ENCODE measurements at regions not wholly inside any gene's neighbourhood (a gene's known extent, or its start where the extent isn't known, plus 50 kb on each side); places are given as distances from the start of the nearest gene placed in this dataset.
"Not testable (repeated sequence)": the region's sequence is repeated elsewhere in the genome, so short reads cannot be mapped to it uniquely, and the experiment has no call there.

DNA sequence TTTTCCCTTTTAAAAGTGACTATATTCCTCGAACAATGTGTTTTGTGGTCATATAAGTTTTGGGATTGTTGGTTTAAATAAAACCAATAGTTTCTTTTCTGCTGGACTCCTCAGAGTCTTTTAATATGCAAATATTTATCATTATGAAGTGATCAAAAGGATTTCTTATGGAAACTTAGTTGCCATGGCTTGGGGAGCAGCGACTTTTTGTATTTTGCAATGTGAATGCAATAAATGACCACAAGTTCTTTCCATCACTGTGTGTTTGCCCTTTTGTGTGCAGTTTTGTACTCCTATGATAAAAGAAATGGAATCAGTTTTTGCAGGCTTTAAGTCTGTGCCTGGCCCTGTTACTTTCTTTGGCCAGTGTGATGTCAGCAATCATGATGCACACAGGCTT lies 68.5 kb upstream of the NUDT6 start:
- no peak overlapping the region for H3K4me3 Mint-ChIP-seq
- Histone ChIP-seq H3K27me3 (ENCODE audit: control insufficient read depth in 2 of 2, insufficient read depth in 2 of 2, low read length in 2 of 2) (no peaks in the 10 kb centered on the region), H3K27ac (ENCODE audit: low read depth, low read length) (no peak overlapping the region), H3K4me3 (ENCODE audit: low read length) (no peak overlapping the region), H3K4me1 (ENCODE audit: control insufficient read depth in 2 of 2, insufficient read depth in 2 of 2, low read length in 2 of 2) (no peaks in the 10 kb centered on the region), H3K9me3 (ENCODE audit: control insufficient read depth in 2 of 3, low read length in 3 of 3) (peaks cover 0 to 19% (median 0%) of the 10 kb centered on the region in 3 experiments), H3K36me3 (ENCODE audit: control insufficient read depth in 2 of 3, insufficient read depth in 3 of 3, low read length in 3 of 3) (peaks cover 0 to 13% (median 0%) of the 10 kb centered on the region in 3 experiments)
- H3K27me3 Mint-ChIP-seq = no peaks in the 10 kb centered on the region
- POLR2A ChIA-PET = no interaction called here
- CTCF ChIA-PET = no interaction called here
- H3K27ac Mint-ChIP-seq = no peak overlapping the region
- no peak for DNase-seq
- peaks cover 0 to 2% (median 0%) of the 10 kb centered on the region in 7 donors for H3K4me1 Mint-ChIP-seq
- intact Hi-C loops (cut with micrococcal nuclease) = no loop called here
- no peak for ATAC-seq
- peaks cover 34 to 76% (median 59%) of the 10 kb centered on the region in 5 donors for H3K36me3 Mint-ChIP-seq
- H3K9me3 Mint-ChIP-seq = peaks cover 12 to 44% (median 25%) of the 10 kb centered on the region in 11 donors

DNA sequence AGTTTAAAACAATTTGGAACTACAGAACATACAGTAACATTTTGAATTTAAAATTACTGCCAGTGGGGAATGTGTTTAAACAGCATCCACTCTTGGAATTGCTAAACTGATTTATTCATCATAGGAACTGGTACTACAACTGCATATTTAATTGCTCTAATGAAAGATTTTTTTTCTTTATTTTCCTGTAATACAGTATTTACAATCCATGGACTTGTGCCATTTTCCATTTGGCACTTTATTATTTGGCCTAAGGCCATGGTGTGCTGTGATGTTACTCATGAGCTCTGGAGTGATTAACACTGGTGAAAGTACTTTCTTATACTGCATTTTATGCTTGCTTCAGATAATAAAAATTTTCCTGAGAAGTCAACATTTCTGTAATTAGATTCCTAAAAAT lies 69.7 kb upstream of the NUDT6 start:
- Mint-ChIP-seq H3K27ac (no peak overlapping the region), H3K36me3 (peaks cover 32 to 73% (median 57%) of the 10 kb centered on the region in 5 donors), H3K27me3 (no peaks in the 10 kb centered on the region), H3K4me1 (peaks cover 0 to 8% (median 0%) of the 10 kb centered on the region in 7 donors), H3K9me3 (peaks cover 10 to 37% (median 21%) of the 10 kb centered on the region in 11 donors), H3K4me3 (no peak overlapping the region)
- Histone ChIP-seq H3K27ac (ENCODE audit: low read depth, low read length) (no peak overlapping the region), H3K36me3 (ENCODE audit: control insufficient read depth in 2 of 3, insufficient read depth in 3 of 3, low read length in 3 of 3) (peaks cover 0 to 13% (median 0%) of the 10 kb centered on the region in 3 experiments), H3K9me3 (ENCODE audit: control insufficient read depth in 2 of 3, low read length in 3 of 3) (peaks cover 0 to 19% (median 0%) of the 10 kb centered on the region in 3 experiments), H3K27me3 (ENCODE audit: control insufficient read depth in 2 of 2, insufficient read depth in 2 of 2, low read length in 2 of 2) (no peaks in the 10 kb centered on the region), H3K4me1 (ENCODE audit: control insufficient read depth in 2 of 2, insufficient read depth in 2 of 2, low read length in 2 of 2) (no peaks in the 10 kb centered on the region), H3K4me3 (ENCODE audit: low read length) (no peak overlapping the region)
- ChIA-PET CTCF (no interaction called here), POLR2A (no interaction called here)
- DNase-seq = no peak
- ATAC-seq = no peak
- intact Hi-C loops (cut with micrococcal nuclease) = no loop called here

DNA sequence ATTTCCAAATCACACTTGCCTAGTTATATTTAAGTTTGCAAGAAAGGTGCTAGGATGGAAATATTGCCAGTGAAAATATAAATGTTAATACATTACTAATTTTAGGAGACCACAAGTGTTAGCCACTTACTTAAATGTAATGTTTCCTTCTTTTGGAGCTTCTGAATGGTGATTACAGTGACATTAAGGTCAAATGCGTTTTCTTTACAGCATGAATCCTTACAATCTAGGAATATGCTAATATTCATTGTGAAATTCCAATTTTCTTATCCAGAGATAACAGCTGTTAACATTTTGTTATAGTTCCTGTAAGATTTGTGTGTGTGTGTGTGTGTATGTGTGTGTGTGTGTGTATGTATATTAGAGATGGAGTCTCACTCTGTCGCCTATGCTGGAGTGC lies 70.2 kb upstream of the NUDT6 start:
- peaks cover 0 to 9% (median 0%) of the 10 kb centered on the region in 3 experiments for H3K36me3 ChIP-seq (ENCODE audit: control insufficient read depth in 2 of 3, insufficient read depth in 3 of 3, low read length in 3 of 3)
- H3K27me3 Mint-ChIP-seq = no peaks in the 10 kb centered on the region
- CTCF ChIA-PET = no interaction called here
- peaks cover 6 to 37% (median 16%) of the 10 kb centered on the region in 11 donors for H3K9me3 Mint-ChIP-seq
- H3K4me1 Mint-ChIP-seq = peaks cover 0 to 8% (median 0%) of the 10 kb centered on the region in 7 donors
- peaks cover 0 to 14% (median 0%) of the 10 kb centered on the region in 3 experiments for H3K9me3 ChIP-seq (ENCODE audit: control insufficient read depth in 2 of 3, low read length in 3 of 3)
- ATAC-seq = no peak
- no peak overlapping the region for H3K27ac ChIP-seq (ENCODE audit: low read depth, low read length)
- peaks cover 30 to 73% (median 57%) of the 10 kb centered on the region in 5 donors for H3K36me3 Mint-ChIP-seq
- H3K4me3 Mint-ChIP-seq = no peak overlapping the region
- POLR2A ChIA-PET = no interaction called here
- H3K27me3 ChIP-seq (ENCODE audit: control insufficient read depth in 2 of 2, insufficient read depth in 2 of 2, low read length in 2 of 2) = no peaks in the 10 kb centered on the region
- no peak overlapping the region for H3K4me3 ChIP-seq (ENCODE audit: low read length)
- DNase-seq = no peak
- intact Hi-C loops (cut with micrococcal nuclease) = no loop called here
- H3K4me1 ChIP-seq (ENCODE audit: control insufficient read depth in 2 of 2, insufficient read depth in 2 of 2, low read length in 2 of 2) = no peaks in the 10 kb centered on the region
- no peak overlapping the region for H3K27ac Mint-ChIP-seq

DNA sequence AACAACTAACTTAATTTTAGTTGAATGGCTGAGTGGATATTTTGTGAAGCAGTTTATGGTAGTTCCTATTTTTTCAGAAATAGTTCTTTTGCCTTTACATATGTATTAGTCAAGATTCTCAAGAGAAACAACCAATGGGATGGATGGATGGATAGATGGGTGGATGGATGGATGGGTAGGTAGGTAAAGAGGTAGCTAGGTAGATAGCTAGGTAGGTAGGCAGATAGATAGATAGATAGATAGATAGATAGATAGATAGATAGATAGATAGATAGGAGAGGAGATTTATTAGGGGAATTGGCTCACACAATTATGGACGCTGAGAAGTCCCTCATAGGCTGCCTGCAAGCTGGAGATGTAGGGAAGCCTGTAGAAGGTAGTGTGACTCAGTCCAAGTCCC lies 74.0 kb upstream of the NUDT6 start:
- POLR2A ChIA-PET = no interaction called here
- peaks cover 0 to 16% (median 5%) of the 10 kb centered on the region in 11 donors for H3K9me3 Mint-ChIP-seq
- H3K4me3 Mint-ChIP-seq = no peak overlapping the region
- H3K27me3 Mint-ChIP-seq = no peaks in the 10 kb centered on the region
- Histone ChIP-seq H3K27me3 (ENCODE audit: control insufficient read depth in 2 of 2, insufficient read depth in 2 of 2, low read length in 2 of 2) (no peaks in the 10 kb centered on the region), H3K9me3 (ENCODE audit: control insufficient read depth in 2 of 3, low read length in 3 of 3) (no peaks in the 10 kb centered on the region), H3K27ac (ENCODE audit: low read depth, low read length) (no peak overlapping the region), H3K36me3 (ENCODE audit: control insufficient read depth in 2 of 3, insufficient read depth in 3 of 3, low read length in 3 of 3) (no peaks in the 10 kb centered on the region), H3K4me3 (ENCODE audit: low read length) (no peak overlapping the region), H3K4me1 (ENCODE audit: control insufficient read depth in 2 of 2, insufficient read depth in 2 of 2, low read length in 2 of 2) (no peaks in the 10 kb centered on the region)
- H3K36me3 Mint-ChIP-seq = peaks cover 17 to 56% (median 29%) of the 10 kb centered on the region in 5 donors
- intact Hi-C loops (cut with micrococcal nuclease) = no loop called here
- peaks cover 0 to 11% (median 0%) of the 10 kb centered on the region in 7 donors for H3K4me1 Mint-ChIP-seq
- DNase-seq (no peak), ATAC-seq (no peak)
- CTCF ChIA-PET = no interaction called here
- H3K27ac Mint-ChIP-seq = no peak overlapping the region

DNA sequence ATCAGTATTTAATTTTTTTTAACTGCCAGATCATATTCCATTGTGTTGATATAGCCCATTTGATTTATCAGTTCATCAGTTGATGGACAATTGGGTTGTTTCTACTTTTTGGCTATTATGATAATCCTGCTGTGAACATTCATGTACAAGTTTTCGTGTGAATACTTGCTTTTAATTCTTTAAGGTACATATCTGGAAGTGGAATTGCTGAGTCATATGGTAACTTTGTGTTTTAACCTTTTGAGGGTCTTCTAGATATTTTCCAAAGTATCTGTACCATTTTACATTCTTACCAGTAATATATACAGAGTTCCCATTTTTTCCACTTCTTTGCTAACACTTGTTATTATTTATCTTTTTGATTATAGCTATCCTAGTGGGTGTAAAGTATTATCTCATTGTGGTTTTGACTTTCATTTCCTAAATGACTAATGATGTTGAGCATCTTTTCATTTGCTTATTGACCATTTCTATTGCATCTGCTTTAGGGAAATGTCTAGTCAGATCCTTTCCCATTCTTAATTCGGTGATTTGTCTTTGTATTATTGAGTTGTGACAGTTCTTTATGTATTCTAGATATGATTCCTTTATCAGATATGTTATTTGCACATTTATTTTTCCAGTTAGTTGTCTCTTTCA lies 75.2 kb upstream of the NUDT6 start:
- Histone ChIP-seq H3K27ac (ENCODE audit: low read depth, low read length) (no peak overlapping the region), H3K9me3 (ENCODE audit: control insufficient read depth in 2 of 3, low read length in 3 of 3) (no peaks in the 10 kb centered on the region), H3K4me3 (ENCODE audit: low read length) (no peak overlapping the region), H3K4me1 (ENCODE audit: control insufficient read depth in 2 of 2, insufficient read depth in 2 of 2, low read length in 2 of 2) (no peaks in the 10 kb centered on the region), H3K27me3 (ENCODE audit: control insufficient read depth in 2 of 2, insufficient read depth in 2 of 2, low read length in 2 of 2) (no peaks in the 10 kb centered on the region), H3K36me3 (ENCODE audit: control insufficient read depth in 2 of 3, insufficient read depth in 3 of 3, low read length in 3 of 3) (no peaks in the 10 kb centered on the region)
- Mint-ChIP-seq H3K4me1 (peaks cover 0 to 13% (median under 1%) of the 10 kb centered on the region in 7 donors), H3K4me3 (no peak overlapping the region), H3K9me3 (peaks cover 0 to 16% (median 6%) of the 10 kb centered on the region in 11 donors), H3K27me3 (no peaks in the 10 kb centered on the region), H3K36me3 (peaks cover 17 to 54% (median 28%) of the 10 kb centered on the region in 5 donors), H3K27ac (no peak overlapping the region)
- intact Hi-C loops (cut with micrococcal nuclease) = no loop called here
- DNase-seq (no peak), ATAC-seq (no peak)
- ChIA-PET POLR2A (no interaction called here), CTCF (no interaction called here)

DNA sequence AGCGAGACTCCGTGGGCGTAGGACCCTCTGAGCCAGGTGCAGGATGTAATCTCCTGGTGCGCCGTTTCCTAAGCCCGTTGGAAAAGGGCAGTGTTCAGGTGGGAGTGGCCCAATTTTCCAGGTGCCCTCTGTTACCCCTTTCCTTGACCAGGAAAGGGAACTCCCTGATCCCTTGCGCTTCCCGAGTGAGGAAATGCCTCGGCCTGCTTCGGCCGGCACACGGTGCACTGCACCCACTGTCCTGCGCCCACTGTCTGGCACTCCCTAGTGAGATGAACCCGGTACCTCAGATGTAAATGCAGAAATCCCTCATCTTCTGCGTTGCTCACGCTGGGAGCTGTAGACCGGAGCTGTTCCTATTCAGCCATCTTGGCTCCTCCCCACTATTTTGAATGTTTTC lies 81.7 kb upstream of the NUDT6 start:
- H3K27me3 Mint-ChIP-seq; H3K27me3 ChIP-seq (ENCODE audit: control insufficient read depth in 2 of 2, insufficient read depth in 2 of 2, low read length in 2 of 2); CTCF ChIA-PET; ATAC-seq; H3K4me3 ChIP-seq (ENCODE audit: low read length); POLR2A ChIA-PET; H3K36me3 ChIP-seq (ENCODE audit: control insufficient read depth in 2 of 3, insufficient read depth in 3 of 3, low read length in 3 of 3); intact Hi-C loops (cut with micrococcal nuclease); H3K9me3 ChIP-seq (ENCODE audit: control insufficient read depth in 2 of 3, low read length in 3 of 3); H3K27ac Mint-ChIP-seq; H3K4me1 ChIP-seq (ENCODE audit: control insufficient read depth in 2 of 2, insufficient read depth in 2 of 2, low read length in 2 of 2); H3K4me3 Mint-ChIP-seq; DNase-seq; H3K4me1 Mint-ChIP-seq; H3K27ac ChIP-seq (ENCODE audit: low read depth, low read length): not testable (repeated sequence)
- Mint-ChIP-seq H3K9me3 (peaks cover 4 to 41% (median 18%) of the 10 kb centered on the region in 11 donors), H3K36me3 (peaks cover 25 to 74% (median 60%) of the 10 kb centered on the region in 5 donors)

DNA sequence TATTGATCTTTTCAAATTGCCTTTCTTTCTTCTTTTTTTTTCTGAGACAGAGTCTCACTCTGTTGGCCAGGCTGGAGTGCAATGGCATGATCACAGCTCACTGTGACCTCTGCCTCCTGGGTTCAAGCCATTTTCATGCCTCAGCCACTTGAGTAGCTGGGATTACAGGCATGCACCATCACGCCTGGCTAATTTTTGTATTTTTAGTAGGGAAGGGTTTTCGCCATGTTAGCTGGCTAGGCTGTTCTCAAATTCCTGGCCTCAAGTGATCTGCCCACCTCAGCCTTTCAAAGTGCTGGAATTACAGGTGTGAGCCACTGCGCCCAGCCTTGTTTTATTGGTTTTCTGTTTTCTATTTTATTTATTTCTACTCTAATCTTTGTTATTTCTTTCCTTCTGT lies 82.7 kb upstream of the NUDT6 start:
- H3K9me3 Mint-ChIP-seq = peaks cover 4 to 41% (median 18%) of the 10 kb centered on the region in 11 donors
- intact Hi-C loops (cut with micrococcal nuclease); DNase-seq; ATAC-seq; H3K4me1 Mint-ChIP-seq; H3K4me3 ChIP-seq (ENCODE audit: low read length); H3K36me3 ChIP-seq (ENCODE audit: control insufficient read depth in 2 of 3, insufficient read depth in 3 of 3, low read length in 3 of 3); H3K27ac ChIP-seq (ENCODE audit: low read depth, low read length); H3K4me3 Mint-ChIP-seq; H3K27ac Mint-ChIP-seq; H3K9me3 ChIP-seq (ENCODE audit: control insufficient read depth in 2 of 3, low read length in 3 of 3); H3K27me3 ChIP-seq (ENCODE audit: control insufficient read depth in 2 of 2, insufficient read depth in 2 of 2, low read length in 2 of 2); H3K27me3 Mint-ChIP-seq; H3K4me1 ChIP-seq (ENCODE audit: control insufficient read depth in 2 of 2, insufficient read depth in 2 of 2, low read length in 2 of 2); POLR2A ChIA-PET; CTCF ChIA-PET: not testable (repeated sequence)
- H3K36me3 Mint-ChIP-seq = peaks cover 25 to 78% (median 70%) of the 10 kb centered on the region in 5 donors

Measured in naive thymus-derived CD4-positive, alpha-beta T cell (primary cell).